ENCODE measurements at regions not wholly inside any gene's neighbourhood (a gene's known extent, or its start where the extent isn't known, plus 50 kb on each side); places are given as distances from the start of the nearest gene placed in this dataset.

DNA sequence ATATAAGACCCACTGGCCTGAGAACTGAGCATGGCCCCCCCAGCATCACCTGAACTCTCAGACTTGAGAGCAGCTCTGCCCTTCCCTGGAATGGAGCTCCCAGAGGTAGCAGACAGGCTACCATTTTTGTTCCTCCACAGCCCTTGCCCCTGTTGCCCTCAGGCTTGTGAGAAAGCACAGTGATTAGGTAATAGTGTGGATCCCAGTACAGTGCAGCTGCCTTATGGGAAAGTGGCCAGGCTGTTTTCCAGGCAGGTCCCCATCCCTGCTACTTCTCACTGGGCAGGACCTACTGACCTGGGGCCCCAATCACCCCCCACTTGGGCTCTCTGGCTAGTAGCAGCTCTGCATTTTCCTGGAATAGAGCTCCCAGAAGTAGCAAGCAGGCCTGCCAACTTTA, 834.0 kb downstream of the DACH1 start:
- TF ChIP-seq, protein P1, sequence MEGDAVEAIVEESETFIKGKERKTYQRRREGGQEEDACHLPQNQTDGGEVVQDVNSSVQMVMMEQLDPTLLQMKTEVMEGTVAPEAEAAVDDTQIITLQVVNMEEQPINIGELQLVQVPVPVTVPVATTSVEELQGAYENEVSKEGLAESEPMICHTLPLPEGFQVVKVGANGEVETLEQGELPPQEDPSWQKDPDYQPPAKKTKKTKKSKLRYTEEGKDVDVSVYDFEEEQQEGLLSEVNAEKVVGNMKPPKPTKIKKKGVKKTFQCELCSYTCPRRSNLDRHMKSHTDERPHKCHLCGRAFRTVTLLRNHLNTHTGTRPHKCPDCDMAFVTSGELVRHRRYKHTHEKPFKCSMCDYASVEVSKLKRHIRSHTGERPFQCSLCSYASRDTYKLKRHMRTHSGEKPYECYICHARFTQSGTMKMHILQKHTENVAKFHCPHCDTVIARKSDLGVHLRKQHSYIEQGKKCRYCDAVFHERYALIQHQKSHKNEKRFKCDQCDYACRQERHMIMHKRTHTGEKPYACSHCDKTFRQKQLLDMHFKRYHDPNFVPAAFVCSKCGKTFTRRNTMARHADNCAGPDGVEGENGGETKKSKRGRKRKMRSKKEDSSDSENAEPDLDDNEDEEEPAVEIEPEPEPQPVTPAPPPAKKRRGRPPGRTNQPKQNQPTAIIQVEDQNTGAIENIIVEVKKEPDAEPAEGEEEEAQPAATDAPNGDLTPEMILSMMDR (IDR thresholded peaks at IDR 0.05), result no peak
- no peak for TF ChIP-seq POLR2A (IDR thresholded peaks at IDR 0.05)

Measured in ovary (tissue), 3 donors.